ENCODE measurements at regions not wholly inside any gene's neighbourhood (a gene's known extent, or its start where the extent isn't known, plus 50 kb on each side); places are given as distances from the start of the nearest gene placed in this dataset.

GRCh38 chr15:57821826-57822225 is 115.3 kb downstream of the POLR2M start:
- in situ Hi-C loops (cut with MboI; ENCODE audit: low sequenced_read_pairs), result no loop called here

DNA sequence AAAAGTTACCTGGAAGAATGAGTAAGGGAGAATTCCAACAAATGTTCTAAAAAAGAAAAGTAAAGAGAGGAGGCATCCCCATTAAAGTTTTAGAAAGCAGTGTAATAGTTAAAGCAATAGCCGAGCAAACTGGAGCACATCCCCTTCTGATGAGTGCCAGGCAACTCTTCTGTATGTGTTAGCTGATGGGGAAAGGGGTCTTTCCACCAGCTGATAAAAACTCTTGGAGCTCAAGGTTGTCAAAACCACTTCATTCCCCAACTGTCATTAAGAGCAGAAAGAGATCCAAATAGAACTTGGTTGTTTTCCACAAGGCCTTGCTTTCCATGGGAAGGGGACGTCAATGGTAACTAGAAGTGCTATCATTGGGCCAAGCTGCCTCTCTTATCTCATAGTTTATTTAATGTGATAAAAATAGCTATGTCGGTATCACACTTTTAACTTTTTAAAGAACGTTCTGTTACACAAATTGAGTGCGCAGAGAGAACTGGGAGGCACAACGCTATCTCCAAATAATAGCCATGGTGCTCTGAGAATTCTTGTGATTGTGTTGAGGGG is 116.9 kb downstream of the POLR2M start:
- in situ Hi-C loops (cut with MboI; ENCODE audit: low sequenced_read_pairs), result no loop called here

- in situ Hi-C loops (cut with MboI; ENCODE audit: low sequenced_read_pairs), result no loop called here
Observed at GRCh38 chr15:57824186-57824585, 117.7 kb downstream of the POLR2M start.

DNA sequence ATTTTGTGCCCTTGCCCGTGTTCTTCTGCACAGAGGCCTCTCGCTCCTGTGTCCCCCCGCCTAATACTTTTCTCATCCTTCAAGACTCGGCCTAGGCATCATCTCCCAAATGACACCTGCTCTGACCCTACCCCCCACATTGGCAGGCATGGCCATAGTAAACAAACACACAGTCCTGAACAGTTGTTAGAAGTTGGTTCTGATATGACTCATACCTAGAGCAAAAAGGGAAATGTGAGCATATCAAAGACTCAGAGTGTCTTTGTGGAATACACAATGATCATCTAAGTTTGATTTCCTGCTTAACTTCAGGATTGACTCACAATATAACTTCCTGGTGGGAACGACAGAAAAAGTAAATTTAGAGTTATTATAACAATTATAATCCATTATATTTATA is 120.5 kb downstream of the POLR2M start:
- in situ Hi-C loops (cut with MboI; ENCODE audit: low sequenced_read_pairs), result no loop called here

GRCh38 chr15:57827971-57828370 is 121.5 kb downstream of the POLR2M start:
- in situ Hi-C loops (cut with MboI; ENCODE audit: low sequenced_read_pairs), result no loop called here

GRCh38 chr15:57832183-57832582 is 125.7 kb downstream of the POLR2M start:
- in situ Hi-C loops (cut with MboI; ENCODE audit: low sequenced_read_pairs), result no loop called here

DNA sequence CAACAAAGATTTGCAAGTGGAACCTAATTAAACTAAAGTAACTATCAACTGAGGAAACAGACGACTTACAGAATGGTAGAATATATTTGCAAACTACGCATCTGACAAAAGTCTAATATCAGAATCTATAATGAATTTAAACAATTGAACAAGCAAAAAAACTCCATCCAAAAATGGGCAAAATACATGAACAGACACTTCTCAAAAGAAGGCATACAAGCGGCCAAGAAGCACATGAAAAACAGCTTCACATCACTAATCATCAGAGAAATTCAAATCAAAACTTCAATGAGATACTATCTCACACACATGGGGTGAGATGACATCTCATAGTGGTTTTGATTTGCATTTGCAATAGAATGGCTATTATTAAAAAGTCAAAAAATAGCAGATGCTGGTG is 128.6 kb downstream of the POLR2M start:
- in situ Hi-C loops (cut with MboI; ENCODE audit: low sequenced_read_pairs), result no loop called here

DNA sequence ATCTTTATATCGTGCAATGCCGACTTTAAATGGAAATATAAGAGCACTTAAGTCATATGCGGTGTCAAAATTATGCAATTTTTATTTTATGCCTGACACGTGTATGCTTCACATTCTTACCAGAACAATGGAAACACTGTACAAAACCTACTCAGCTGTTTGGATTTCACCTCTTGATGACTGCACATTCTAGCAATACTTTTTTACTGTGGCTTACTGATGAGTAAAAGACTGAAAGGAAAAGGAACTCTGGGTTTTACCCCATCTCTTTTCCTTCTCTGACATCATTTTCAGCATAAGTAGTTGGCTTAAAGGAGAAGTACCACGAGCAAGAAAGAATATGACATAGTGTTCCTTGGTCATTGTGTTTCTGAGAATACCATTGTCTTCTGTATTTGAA is 142.8 kb downstream of the POLR2M start:
- in situ Hi-C loops (cut with MboI; ENCODE audit: low sequenced_read_pairs), result no loop called here

DNA sequence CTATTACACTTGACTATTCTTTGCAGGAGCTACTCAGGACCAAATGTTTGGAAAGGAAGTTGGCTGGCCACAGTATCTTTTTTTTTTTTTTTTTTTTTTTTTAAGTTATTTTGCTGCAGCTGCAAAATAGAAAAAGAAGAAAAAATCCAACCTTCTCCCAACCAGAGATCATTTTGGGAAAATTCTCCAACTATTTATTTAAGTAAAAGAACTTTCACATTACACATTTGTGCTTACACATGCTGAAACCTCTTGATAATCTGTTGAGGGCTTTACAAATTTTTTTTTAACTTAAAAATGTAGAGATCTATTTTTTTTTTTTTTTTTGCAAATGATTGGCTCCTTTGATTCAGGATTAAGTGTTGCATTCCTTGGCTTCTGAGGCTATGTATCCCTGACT is 148.0 kb downstream of the POLR2M start:
- in situ Hi-C loops (cut with MboI; ENCODE audit: low sequenced_read_pairs), result no loop called here

GRCh38 chr15:57857871-57858270 is 151.4 kb downstream of the POLR2M start:
- in situ Hi-C loops (cut with MboI; ENCODE audit: low sequenced_read_pairs), result no loop called here

DNA sequence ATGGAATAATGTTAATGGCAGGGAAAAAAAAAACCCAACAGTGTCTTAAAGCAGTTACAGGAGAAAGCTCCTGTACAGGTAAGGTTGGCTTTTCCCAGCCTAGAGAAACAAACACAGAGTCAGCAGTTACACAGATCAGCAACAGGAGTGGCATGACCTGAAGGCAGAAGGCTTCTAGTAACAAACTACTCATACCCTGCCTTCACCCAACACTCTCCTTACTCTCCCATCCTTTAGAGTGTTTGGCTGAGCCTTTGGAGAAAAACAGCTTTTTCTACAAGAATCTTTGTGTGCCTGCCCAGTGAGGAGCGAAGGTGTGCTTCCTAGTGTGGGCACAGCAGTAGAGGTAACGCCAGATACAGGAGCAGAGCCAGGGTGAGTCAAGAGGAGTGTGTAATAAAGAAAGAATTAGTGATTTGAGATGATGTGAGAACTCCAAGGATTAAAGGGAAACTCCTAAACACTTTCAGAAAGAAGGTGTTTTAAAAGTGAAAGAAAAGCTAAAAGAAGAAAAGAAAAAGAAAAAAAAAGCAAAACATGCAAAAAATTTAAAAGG is 152.7 kb downstream of the POLR2M start:
- in situ Hi-C loops (cut with MboI; ENCODE audit: low sequenced_read_pairs), result no loop called here

DNA sequence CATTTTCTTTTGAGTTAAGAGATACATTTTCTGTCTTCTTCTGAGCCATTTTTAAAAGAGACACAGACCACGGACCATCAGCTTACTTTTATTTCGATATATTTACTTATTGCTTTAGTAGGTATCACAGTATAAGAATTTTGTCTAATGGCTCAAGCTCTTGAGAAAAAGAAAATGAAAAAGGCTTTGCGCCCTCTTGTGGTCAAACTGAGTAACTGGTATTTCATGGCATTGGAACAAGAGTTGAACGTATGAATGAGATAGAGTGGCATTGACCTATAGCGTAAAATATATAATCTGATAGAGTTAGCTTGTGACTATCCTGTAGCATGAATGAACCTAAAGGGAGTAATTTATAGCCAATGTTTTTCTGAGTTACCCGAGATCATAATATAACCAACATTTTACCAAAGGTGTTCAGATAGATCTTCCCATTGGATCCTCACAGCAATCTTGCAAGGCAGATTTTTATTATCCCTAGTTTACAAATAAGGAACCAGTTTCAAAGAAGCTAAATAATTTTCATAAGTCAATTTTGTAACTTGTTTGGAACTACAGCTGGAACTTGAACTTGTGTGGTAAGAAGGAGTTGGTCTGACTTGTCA is 154.6 kb downstream of the POLR2M start:
- in situ Hi-C loops (cut with MboI; ENCODE audit: low sequenced_read_pairs), result no loop called here

DNA sequence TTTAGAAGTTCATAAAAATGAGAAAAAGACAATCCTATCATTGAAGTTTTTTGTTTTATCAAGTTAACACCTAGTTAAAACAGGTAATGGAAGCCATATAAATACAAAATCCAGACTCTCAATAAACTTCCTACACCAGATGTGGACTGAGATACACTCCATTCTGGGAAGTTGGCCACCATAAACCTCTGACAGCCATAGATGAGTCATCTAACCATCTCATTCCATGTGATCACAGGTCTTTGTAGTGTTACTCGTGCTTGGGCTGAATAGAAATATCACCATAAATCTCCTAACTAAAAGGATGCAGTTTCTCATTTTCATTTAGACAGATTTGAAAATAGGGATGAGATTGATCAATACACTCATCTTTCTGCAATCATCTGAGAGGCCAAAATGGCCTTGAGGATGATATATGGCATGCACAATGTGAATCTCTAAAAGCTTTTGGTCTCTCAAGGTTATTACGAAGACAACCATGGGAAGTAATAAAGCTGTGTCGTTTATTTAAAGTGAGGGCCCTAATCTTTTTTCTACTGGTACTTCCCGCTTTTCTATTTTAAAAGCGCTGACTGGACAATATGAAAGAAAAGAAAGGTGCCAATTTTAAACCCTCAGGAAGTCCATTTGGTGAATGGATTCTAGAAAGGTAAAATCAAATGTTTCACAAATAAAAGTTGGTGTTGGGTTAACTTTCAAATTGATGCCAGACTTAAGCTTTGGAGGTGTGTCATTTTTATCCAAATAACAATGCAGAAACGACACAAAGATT is 155.5 kb downstream of the POLR2M start:
- in situ Hi-C loops (cut with MboI; ENCODE audit: low sequenced_read_pairs), result no loop called here

- in situ Hi-C loops (cut with MboI; ENCODE audit: low sequenced_read_pairs), result no loop called here
Observed at GRCh38 chr15:57862761-57863160, 156.2 kb downstream of the POLR2M start.

DNA sequence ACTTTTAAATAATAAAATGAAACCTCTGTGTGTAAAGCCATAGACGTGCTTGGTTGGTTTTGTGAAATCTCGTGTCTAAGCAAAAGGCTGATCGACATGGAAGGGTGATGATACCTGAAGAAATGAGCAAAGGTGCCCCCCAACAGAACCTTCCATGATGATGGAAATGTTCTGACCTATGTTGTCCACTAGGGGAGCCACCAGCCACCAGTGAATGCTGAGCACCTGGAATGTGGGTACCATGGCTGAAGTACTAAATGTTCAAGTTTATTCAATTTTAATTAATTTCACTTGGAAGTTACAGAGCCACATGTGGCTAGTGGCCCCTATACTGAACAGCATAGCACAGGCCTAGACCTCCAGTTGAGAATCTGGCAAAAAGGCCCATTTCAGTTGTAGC is 158.8 kb downstream of the POLR2M start:
- in situ Hi-C loops (cut with MboI; ENCODE audit: low sequenced_read_pairs), result no loop called here

DNA sequence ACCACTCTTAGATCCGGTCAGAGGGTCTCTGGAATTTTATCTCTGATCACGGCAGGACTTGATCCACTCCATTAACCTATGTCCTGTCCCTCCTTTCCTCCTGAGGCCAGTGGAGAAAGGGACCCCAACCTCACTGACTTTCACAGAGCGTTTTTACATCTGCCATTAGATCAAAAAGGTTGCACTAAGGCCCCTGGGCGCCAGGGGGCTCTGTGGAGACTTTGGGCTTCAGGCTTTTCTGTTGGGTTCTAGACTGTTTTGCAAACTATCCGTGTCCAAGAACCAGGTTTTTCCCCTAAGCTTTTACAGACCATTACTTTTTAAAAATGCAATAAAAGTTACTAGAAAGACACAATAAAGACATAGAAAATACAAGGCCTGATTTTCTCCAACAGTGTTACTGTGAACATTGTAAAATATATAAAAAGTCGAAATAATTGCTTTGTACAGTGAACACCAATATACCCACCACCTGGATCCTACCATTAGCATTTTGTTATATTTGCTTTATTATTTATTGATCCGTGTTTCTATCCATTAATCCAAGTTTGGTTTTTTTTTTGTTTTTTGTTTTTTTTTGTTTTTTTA is 159.7 kb downstream of the POLR2M start:
- in situ Hi-C loops (cut with MboI; ENCODE audit: low sequenced_read_pairs), result no loop called here

DNA sequence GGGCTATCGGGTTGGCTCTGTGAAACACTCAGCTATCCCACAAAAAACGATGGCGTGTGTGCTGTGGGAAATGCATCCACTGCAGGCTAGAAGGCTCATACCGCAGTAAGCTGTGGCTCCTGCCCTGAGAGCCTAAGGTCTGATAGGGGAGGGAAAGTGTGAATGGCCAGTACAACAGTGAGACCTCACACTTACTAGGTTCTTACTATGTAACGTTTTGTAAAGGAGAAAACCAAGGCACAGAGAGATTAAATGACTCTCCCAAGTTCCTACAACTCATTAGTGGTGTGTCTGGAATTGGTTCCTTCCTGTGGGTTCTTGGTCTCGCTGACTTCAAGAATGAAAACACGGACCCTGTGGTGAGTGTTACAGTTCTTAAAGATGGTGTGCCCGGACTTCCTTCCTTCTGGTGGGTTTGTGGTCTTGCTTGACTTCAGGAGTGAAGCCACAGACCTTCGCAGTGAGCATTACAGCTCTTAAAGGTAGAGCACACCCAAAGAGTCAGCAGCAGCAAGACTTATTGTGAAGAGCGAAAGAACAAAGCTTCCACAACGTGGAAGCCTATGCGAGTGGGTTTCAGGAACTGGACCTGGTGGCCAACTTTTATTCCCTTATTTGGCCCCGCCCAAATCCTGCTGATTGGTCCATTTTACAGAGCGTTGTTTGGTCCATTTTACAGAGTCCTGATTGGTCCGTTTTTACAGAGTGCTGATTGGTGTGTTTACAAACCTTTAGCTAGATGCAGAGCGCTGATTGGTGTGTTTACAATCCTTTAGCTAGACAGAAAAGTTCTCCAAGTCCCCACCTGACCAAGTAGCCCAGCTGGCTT is 161.7 kb downstream of the POLR2M start:
- in situ Hi-C loops (cut with MboI; ENCODE audit: low sequenced_read_pairs), result no loop called here

- in situ Hi-C loops (cut with MboI; ENCODE audit: low sequenced_read_pairs), result no loop called here
Observed at GRCh38 chr15:57870667-57871066, 164.2 kb downstream of the POLR2M start.

DNA sequence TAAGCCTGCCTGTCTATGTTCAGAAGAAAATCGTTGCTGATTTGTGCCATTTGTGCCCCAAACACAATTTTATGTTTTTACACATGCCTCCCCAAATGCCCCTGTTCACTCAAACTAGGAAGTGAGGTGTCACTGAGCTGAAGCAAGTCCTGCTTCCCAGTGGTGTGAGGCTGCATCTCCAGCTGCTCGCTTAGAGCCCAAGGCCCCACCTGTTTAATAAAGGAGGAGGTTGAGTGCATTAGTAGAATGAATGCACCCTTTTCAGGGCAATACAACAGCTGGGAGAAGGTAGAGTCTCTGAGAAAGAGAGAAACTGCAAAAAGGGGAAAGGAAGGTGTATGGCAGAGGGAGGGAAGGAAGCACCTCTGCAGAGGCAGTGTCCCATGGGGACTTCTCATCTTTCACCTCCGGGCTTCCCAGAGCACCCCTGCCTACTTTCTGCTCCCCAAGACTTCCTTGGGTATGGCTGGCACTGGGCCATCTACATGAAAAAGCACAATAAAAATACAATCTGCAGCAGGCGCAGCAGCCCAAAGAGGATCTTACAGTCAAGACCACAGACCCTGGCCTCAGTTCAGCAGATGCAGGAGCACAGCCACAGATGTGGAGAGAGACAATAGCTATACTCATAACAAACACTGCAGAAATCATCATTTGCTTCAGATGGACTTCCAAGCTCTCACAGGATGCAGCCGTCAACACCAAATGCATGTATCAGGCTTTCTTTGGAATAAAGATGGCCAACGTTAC is 165.9 kb downstream of the POLR2M start:
- in situ Hi-C loops (cut with MboI; ENCODE audit: low sequenced_read_pairs), result no loop called here

- in situ Hi-C loops (cut with MboI; ENCODE audit: low sequenced_read_pairs), result no loop called here
Observed at GRCh38 chr15:57873564-57874209, 167.2 kb downstream of the POLR2M start.
